Rectal smooth muscle tissue (tissue), 1 donor: ENCODE measurements at regions not wholly inside any gene's neighbourhood (a gene's known extent, or its start where the extent isn't known, plus 50 kb on each side); places are given as distances from the start of the nearest gene placed in this dataset.

ENCODE experiments used
- H3K27ac ChIP-seq: one replicate; pipeline ENCODE4 v1.7.0; 2013; ENCODE audit warnings: low read depth, low read length, inconsistent platforms
- H3K27me3 ChIP-seq: one replicate; pipeline ENCODE4 v1.7.0; 2013; ENCODE audit warnings: low read length; ENCODE audit not compliant: control insufficient read depth, insufficient read depth
- H3K36me3 ChIP-seq: one replicate; pipeline ENCODE4 v1.7.0; 2013; ENCODE audit warnings: low read length; ENCODE audit not compliant: control insufficient read depth, insufficient read depth
- H3K4me1 ChIP-seq: one replicate; pipeline ENCODE4 v1.7.0; 2013; ENCODE audit warnings: low read length; ENCODE audit not compliant: control insufficient read depth, insufficient read depth
- H3K4me3 ChIP-seq: one replicate; pipeline ENCODE4 v1.7.0; 2013; ENCODE audit warnings: low read length
- H3K9ac ChIP-seq: one replicate; pipeline ENCODE4 v1.7.0; 2013; ENCODE audit warnings: low read length

- Histone ChIP-seq H3K9ac (no peak overlapping the region), H3K27ac (no peak overlapping the region), H3K36me3 (no peaks in the 10 kb centered on the region), H3K4me3 (no peak overlapping the region), H3K27me3 (no peaks in the 10 kb centered on the region), H3K4me1 (no peaks in the 10 kb centered on the region)
Measured at GRCh38 chr13:105642511-105642958, 892.9 kb downstream of the EFNB2 start.

DNA sequence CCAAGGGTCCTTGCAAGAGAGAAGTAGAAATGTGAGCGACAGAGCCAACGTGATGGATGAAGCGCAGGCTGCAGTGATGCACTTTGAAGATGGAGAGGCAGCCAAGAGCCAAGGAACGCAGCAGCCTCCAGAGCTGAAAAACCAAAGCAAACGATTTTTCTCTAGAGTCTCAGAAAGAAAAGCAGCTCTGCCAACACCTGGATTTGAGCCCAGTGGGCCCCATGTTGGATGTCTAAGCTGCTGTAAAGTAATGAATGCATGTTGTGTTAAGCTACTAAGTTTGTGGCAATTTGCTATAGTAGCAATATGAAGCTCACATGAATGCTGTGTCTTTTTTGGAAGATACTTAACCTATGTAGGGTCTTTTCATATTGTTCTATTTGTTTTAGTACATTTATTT is 894.3 kb downstream of the EFNB2 start:
- Histone ChIP-seq H3K4me3 (no peak overlapping the region), H3K27me3 (no peaks in the 10 kb centered on the region), H3K36me3 (no peaks in the 10 kb centered on the region), H3K4me1 (no peaks in the 10 kb centered on the region), H3K9ac (no peak overlapping the region), H3K27ac (no peak overlapping the region)

- Histone ChIP-seq H3K27me3 (no peaks in the 10 kb centered on the region), H3K4me3 (no peak overlapping the region), H3K27ac (no peak overlapping the region), H3K4me1 (no peaks in the 10 kb centered on the region), H3K36me3 (no peaks in the 10 kb centered on the region), H3K9ac (no peak overlapping the region)
Measured at GRCh38 chr13:105638426-105638825, 897.0 kb downstream of the EFNB2 start.

GRCh38 chr13:105634059-105634458 is 901.4 kb downstream of the EFNB2 start:
- Histone ChIP-seq H3K27me3 (no peaks in the 10 kb centered on the region), H3K4me3 (no peak overlapping the region), H3K9ac (no peak overlapping the region), H3K4me1 (no peaks in the 10 kb centered on the region), H3K27ac (no peak overlapping the region), H3K36me3 (no peaks in the 10 kb centered on the region)

GRCh38 chr13:105630431-105630830 is 905.0 kb downstream of the EFNB2 start:
- no peaks in the 10 kb centered on the region for H3K27me3 ChIP-seq
- no peak overlapping the region for H3K4me3 ChIP-seq
- H3K9ac ChIP-seq, result no peak overlapping the region
- H3K36me3 ChIP-seq, result no peaks in the 10 kb centered on the region
- no peaks in the 10 kb centered on the region for H3K4me1 ChIP-seq
- no peak overlapping the region for H3K27ac ChIP-seq

DNA sequence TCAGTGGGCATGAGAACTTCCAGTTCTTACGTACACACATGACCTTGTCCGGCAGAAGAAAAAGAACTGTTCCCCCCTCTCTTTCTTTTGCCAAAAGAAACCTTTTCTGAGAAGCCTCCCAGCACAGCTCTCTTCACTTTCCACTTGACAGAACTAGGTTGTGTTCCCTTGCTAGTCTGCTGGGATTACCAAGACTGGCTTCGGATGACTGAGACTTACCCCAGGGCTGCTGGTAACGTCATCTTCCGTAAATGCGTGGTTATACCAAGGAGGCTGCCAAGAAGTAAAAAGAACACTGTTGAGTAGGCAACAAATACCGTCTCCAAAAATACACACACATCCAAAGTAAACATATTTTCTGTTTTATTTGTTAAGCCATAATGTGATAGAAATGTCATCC is 908.2 kb downstream of the EFNB2 start:
- Histone ChIP-seq H3K27me3 (no peaks in the 10 kb centered on the region), H3K27ac (no peak overlapping the region), H3K4me3 (no peak overlapping the region), H3K36me3 (no peaks in the 10 kb centered on the region), H3K9ac (no peak overlapping the region), H3K4me1 (no peaks in the 10 kb centered on the region)

DNA sequence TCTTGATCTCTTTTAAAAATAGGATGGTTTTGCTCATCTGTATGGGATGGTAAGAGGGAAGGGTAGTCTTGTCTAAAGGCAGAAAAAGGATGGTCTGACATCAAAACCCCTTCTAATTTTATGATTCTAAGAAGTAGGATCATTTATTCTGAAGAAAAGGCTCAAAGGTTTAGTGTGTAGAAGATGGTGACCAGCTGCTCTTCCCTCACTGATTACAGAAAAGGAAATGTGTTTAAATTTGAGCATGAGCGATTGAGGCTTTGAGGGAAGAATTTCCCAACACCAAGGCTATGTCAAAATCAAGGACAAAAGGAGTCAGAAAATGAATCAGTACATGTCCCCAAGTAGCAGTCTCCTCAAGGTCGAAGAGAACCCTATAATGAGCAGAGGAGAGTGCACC is 909.8 kb downstream of the EFNB2 start:
- no peak overlapping the region for H3K9ac ChIP-seq
- no peak overlapping the region for H3K27ac ChIP-seq
- H3K27me3 ChIP-seq, result no peaks in the 10 kb centered on the region
- no peaks in the 10 kb centered on the region for H3K36me3 ChIP-seq
- no peak overlapping the region for H3K4me3 ChIP-seq
- H3K4me1 ChIP-seq, result no peaks in the 10 kb centered on the region

DNA sequence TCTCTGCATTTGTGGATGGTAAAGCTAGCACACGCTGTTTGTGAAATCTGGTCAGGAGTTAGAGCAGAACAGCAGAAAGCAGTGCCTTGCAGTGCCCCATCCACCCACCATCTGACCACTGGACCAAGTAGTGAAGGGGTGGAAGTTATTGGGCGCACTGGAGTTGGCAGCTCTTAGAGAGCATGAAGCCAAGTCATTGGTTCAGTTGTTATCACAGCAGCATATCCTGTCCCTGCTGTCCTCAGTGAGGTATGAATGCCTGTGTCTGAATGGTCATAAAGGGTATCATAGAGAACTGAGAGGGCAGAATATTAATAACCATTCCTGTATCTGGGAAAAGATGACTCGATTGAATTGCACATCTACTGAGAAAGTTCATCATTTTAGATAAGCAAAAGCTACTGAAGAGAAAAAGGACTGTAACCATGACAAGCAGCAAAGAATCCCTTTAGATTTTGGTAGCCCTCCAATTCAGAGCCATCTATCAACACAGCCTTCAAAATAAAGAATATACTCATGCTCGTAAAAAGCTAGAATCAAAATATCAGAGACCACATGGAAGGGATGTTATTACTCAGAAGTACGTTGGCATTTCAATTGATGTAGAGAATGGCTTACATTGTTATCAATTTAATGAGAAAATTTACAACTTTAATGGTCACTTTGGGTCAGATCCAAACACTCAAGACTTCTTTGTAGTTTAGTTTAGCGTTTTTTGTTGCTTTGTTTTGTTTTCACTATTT is 919.0 kb downstream of the EFNB2 start:
- no peak overlapping the region for H3K9ac ChIP-seq
- no peaks in the 10 kb centered on the region for H3K27me3 ChIP-seq
- H3K27ac ChIP-seq, result no peak overlapping the region
- H3K4me3 ChIP-seq, result no peak overlapping the region
- no peaks in the 10 kb centered on the region for H3K36me3 ChIP-seq
- H3K4me1 ChIP-seq, result no peaks in the 10 kb centered on the region

GRCh38 chr13:105612541-105612940 is 922.9 kb downstream of the EFNB2 start:
- Histone ChIP-seq H3K36me3 (no peaks in the 10 kb centered on the region), H3K27ac (no peak overlapping the region), H3K9ac (no peak overlapping the region), H3K4me3 (no peak overlapping the region), H3K4me1 (no peaks in the 10 kb centered on the region), H3K27me3 (no peaks in the 10 kb centered on the region)

DNA sequence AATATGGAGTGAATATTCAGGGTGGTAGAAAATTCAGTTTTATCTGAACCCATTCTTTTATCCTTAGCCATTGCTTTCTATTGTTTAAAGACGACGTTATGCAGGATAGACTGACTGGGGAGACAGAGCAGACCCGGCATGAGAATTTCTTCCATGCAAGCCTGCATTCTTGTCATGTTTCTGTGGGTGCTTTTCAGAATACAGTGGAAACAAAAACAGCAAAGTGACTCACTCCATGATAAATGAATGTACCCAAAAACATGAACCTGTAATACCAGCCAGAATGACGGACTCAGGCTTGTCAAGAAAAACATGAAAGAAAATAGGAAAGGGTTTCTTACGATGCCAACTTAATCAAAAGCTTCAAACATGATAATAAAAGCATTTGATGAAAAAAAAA is 924.0 kb downstream of the EFNB2 start:
- Histone ChIP-seq H3K9ac (no peak overlapping the region), H3K27me3 (no peaks in the 10 kb centered on the region), H3K36me3 (no peaks in the 10 kb centered on the region), H3K4me1 (no peaks in the 10 kb centered on the region), H3K27ac (no peak overlapping the region), H3K4me3 (no peak overlapping the region)

- Histone ChIP-seq H3K4me3 (no peak overlapping the region), H3K27me3 (no peaks in the 10 kb centered on the region), H3K27ac (no peak overlapping the region), H3K36me3 (no peaks in the 10 kb centered on the region), H3K4me1 (no peaks in the 10 kb centered on the region), H3K9ac (no peak overlapping the region)
Measured at GRCh38 chr13:105608104-105608503, 927.4 kb downstream of the EFNB2 start.

DNA sequence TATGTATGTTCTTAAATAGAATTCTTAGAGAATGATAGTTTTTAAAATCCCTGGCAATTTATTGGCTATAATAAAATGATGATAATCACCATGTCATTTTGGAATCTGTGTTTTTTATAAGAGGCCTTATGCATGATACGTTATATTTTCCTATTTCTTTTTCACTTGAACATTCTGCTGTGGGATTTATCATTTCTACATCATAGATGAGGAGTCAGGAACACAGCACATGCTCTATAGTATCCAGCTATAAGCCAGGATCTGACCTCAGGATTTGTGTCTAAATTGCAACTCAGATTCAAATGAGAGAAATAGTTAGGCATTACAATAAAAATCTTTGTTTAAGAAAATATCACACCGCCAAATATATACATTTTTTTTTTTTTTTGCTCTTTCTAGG is 928.0 kb downstream of the EFNB2 start:
- Histone ChIP-seq H3K36me3 (no peaks in the 10 kb centered on the region), H3K27me3 (no peaks in the 10 kb centered on the region), H3K4me3 (no peak overlapping the region), H3K27ac (no peak overlapping the region), H3K4me1 (no peaks in the 10 kb centered on the region), H3K9ac (no peak overlapping the region)

DNA sequence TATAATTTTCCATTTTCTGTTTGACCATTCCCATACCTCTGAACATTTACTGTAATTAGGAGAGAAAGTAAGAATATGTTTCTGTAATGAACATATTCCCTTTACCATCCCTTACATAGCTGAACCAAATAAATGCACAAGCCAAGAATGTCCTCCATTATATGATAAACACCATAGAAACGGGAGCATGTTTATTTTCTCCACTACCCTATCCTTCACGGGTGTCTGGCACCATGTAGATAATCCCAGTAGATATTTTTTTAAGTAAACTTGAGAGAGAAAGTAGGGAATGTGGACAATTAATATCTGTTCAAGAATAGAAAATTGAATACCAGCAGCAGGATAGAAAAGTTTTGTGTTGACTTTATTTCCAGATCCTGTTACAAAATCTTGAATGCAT is 928.4 kb downstream of the EFNB2 start:
- H3K4me3 ChIP-seq, result no peak overlapping the region
- H3K27me3 ChIP-seq, result no peaks in the 10 kb centered on the region
- H3K9ac ChIP-seq, result no peak overlapping the region
- H3K27ac ChIP-seq, result no peak overlapping the region
- no peaks in the 10 kb centered on the region for H3K4me1 ChIP-seq
- H3K36me3 ChIP-seq, result no peaks in the 10 kb centered on the region
